ENCODE measurements at regions not wholly inside any gene's neighbourhood (a gene's known extent, or its start where the extent isn't known, plus 50 kb on each side); places are given as distances from the start of the nearest gene placed in this dataset.

DNA sequence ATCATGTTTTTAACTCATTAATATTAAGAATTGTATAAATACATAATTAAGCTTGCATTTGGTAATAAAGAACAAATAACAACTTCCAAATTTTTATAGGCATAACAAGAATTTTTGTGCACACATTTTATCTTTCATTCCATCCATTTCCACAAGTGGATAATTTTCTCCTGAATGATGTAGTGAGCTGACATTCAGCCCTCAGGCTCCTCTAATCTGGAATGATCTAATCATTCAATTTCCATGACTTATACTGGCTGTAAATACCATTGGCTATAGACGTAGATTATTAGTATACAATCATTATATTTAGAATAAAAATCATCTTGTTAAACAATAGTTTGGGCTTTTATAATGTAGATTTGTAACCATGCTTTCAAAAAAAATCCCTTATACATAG lies 287.2 kb upstream of the GHITM start:
- H3K4me1 ChIP-seq, result no peaks in the 10 kb centered on the region
- H3K27ac ChIP-seq, result no peak overlapping the region
- H3K36me3 ChIP-seq, result no peaks in the 10 kb centered on the region
- TF ChIP-seq, protein P1, sequence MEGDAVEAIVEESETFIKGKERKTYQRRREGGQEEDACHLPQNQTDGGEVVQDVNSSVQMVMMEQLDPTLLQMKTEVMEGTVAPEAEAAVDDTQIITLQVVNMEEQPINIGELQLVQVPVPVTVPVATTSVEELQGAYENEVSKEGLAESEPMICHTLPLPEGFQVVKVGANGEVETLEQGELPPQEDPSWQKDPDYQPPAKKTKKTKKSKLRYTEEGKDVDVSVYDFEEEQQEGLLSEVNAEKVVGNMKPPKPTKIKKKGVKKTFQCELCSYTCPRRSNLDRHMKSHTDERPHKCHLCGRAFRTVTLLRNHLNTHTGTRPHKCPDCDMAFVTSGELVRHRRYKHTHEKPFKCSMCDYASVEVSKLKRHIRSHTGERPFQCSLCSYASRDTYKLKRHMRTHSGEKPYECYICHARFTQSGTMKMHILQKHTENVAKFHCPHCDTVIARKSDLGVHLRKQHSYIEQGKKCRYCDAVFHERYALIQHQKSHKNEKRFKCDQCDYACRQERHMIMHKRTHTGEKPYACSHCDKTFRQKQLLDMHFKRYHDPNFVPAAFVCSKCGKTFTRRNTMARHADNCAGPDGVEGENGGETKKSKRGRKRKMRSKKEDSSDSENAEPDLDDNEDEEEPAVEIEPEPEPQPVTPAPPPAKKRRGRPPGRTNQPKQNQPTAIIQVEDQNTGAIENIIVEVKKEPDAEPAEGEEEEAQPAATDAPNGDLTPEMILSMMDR (IDR thresholded peaks at IDR 0.05), result no peak
- DNase-seq (ENCODE audit: low spot score), result no peak
- no peak overlapping the region for H3K4me3 ChIP-seq
- H3K27me3 ChIP-seq, result no peaks in the 10 kb centered on the region
- peaks cover 0 to 5% of the 10 kb centered on the region in 2 donors for H3K9me3 ChIP-seq

DNA sequence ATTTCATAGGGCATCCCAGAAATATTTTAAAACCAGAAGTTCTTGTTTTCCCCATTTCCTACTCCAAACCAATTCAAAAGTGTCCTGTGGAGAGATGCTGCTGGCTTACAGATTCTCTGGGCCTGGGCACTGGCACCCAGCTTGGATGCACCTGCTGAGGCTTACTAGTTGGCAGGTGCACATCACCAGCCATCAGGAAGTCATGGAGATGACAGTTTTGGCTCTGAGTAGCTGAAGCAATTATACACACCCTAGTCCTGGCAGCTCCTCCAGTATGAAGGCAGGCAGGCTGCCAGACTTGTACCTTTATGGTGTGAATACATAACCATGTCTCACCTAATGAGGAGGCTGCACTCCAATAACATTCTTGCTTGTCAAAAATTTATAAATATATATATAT lies 276.6 kb upstream of the GHITM start:
- H3K4me1 ChIP-seq, result no peaks in the 10 kb centered on the region
- no peaks in the 10 kb centered on the region for H3K36me3 ChIP-seq
- H3K27ac ChIP-seq, result no peak overlapping the region
- H3K27me3 ChIP-seq, result no peaks in the 10 kb centered on the region
- H3K4me3 ChIP-seq, result no peak overlapping the region
- DNase-seq (ENCODE audit: low spot score), result no peak
- H3K9me3 ChIP-seq, result peaks cover 0 to 5% of the 10 kb centered on the region in 2 donors
- TF ChIP-seq, protein P1 (IDR thresholded peaks at IDR 0.05), result no peak

- DNase-seq (ENCODE audit: low spot score), result no peak
- H3K27ac ChIP-seq, result no peak overlapping the region
- no peaks in the 10 kb centered on the region for H3K36me3 ChIP-seq
- H3K4me1 ChIP-seq, result no peaks in the 10 kb centered on the region
- H3K9me3 ChIP-seq, result peaks cover 0 to 5% of the 10 kb centered on the region in 2 donors
- H3K4me3 ChIP-seq, result no peak overlapping the region
- TF ChIP-seq, protein P1 (IDR thresholded peaks at IDR 0.05), result no peak
- H3K27me3 ChIP-seq, result no peaks in the 10 kb centered on the region
These were observed 275.9 kb upstream of the GHITM start for GRCh38 chr10:83863283-83863966.

GRCh38 chr10:83869898-83870297 lies 269.4 kb upstream of the GHITM start:
- H3K27ac ChIP-seq, result no peak overlapping the region
- peaks cover 0 to 11% of the 10 kb centered on the region in 2 donors for H3K4me1 ChIP-seq
- no peaks in the 10 kb centered on the region for H3K9me3 ChIP-seq
- no peaks in the 10 kb centered on the region for H3K27me3 ChIP-seq
- DNase-seq (ENCODE audit: low spot score), result no peak
- H3K36me3 ChIP-seq, result no peaks in the 10 kb centered on the region
- H3K4me3 ChIP-seq, result no peak overlapping the region
- TF ChIP-seq, protein P1 (IDR thresholded peaks at IDR 0.05), result no peak

- no peaks in the 10 kb centered on the region for H3K27me3 ChIP-seq
- H3K36me3 ChIP-seq, result no peaks in the 10 kb centered on the region
- TF ChIP-seq, protein P1 (IDR thresholded peaks at IDR 0.05), result peak; percentile 93 to 95
- H3K4me1 ChIP-seq, result peaks cover 0 to 11% of the 10 kb centered on the region in 2 donors
- DNase-seq (ENCODE audit: low spot score), result peak; percentile 68
- H3K4me3 ChIP-seq, result no peak overlapping the region
- no peaks in the 10 kb centered on the region for H3K9me3 ChIP-seq
- no peak overlapping the region for H3K27ac ChIP-seq
These were observed 267.9 kb upstream of the GHITM start for GRCh38 chr10:83871187-83872081.
